ENCODE measurements at regions not wholly inside any gene's neighbourhood (a gene's known extent, or its start where the extent isn't known, plus 50 kb on each side); places are given as distances from the start of the nearest gene placed in this dataset.

- DNase-seq, result no peak
Observed at GRCh38 chr7:46559194-46559832, 638.2 kb upstream of the IGFBP3 start.

- DNase-seq, result no peak
Observed at GRCh38 chr7:46558482-46559193, 637.6 kb upstream of the IGFBP3 start.

- no peak for DNase-seq
Observed at GRCh38 chr7:46557781-46558180, 636.7 kb upstream of the IGFBP3 start.

- no peak for DNase-seq
Observed at GRCh38 chr7:46557295-46557711, 636.2 kb upstream of the IGFBP3 start.

- no peak for DNase-seq
Observed at GRCh38 chr7:46554688-46555422, 633.8 kb upstream of the IGFBP3 start.

- no peak for DNase-seq
Observed at GRCh38 chr7:46551603-46552002, 630.5 kb upstream of the IGFBP3 start.

GRCh38 chr7:46550864-46551263 is 629.8 kb upstream of the IGFBP3 start:
- no peak for DNase-seq

GRCh38 chr7:46549892-46550639 is 629.0 kb upstream of the IGFBP3 start:
- DNase-seq, result no peak

GRCh38 chr7:46549347-46549746 is 628.3 kb upstream of the IGFBP3 start:
- DNase-seq, result no peak

GRCh38 chr7:46547044-46547443 is 626.0 kb upstream of the IGFBP3 start:
- no peak for DNase-seq

GRCh38 chr7:46545790-46546189 is 624.7 kb upstream of the IGFBP3 start:
- no peak for DNase-seq

GRCh38 chr7:46544396-46545008 is 623.4 kb upstream of the IGFBP3 start:
- peak; percentile 50 for DNase-seq

GRCh38 chr7:46542076-46542475 is 621.0 kb upstream of the IGFBP3 start:
- no peak for DNase-seq

- DNase-seq, result no peak
Observed at GRCh38 chr7:46539892-46540483, 618.9 kb upstream of the IGFBP3 start.

- DNase-seq, result no peak
Observed at GRCh38 chr7:46537191-46537905, 616.3 kb upstream of the IGFBP3 start.

- DNase-seq, result no peak
Observed at GRCh38 chr7:46534664-46535588, 613.9 kb upstream of the IGFBP3 start.

GRCh38 chr7:46533946-46534345 is 612.9 kb upstream of the IGFBP3 start:
- no peak for DNase-seq

- DNase-seq, result no peak
Observed at GRCh38 chr7:46532571-46532970, 611.5 kb upstream of the IGFBP3 start.

GRCh38 chr7:46530081-46530750 is 609.1 kb upstream of the IGFBP3 start:
- no peak for DNase-seq

GRCh38 chr7:46527360-46527759 is 606.3 kb upstream of the IGFBP3 start:
- no peak for DNase-seq
